DMS 273 treated with DMSO at 0.1 percent for 48 hours (cell line): ENCODE measurements at regions not wholly inside any gene's neighbourhood (a gene's known extent, or its start where the extent isn't known, plus 50 kb on each side); places are given as distances from the start of the nearest gene placed in this dataset.

ENCODE experiments used
- DNase-seq: peaks from one replicate; lab custom pipeline; 2025; lab: John Stamatoyannopoulos, UW

- DNase-seq: no peak
Measured at GRCh38 chr17:79192503-79193351, 118.1 kb downstream of the ENGASE start.

- DNase-seq: no peak
Measured at GRCh38 chr17:79191270-79191934, 116.8 kb downstream of the ENGASE start.

GRCh38 chr17:79189305-79189704 is 114.7 kb downstream of the ENGASE start:
- DNase-seq: no peak

- DNase-seq: no peak
Measured at GRCh38 chr17:79188685-79189084, 114.1 kb downstream of the ENGASE start.

- no peak for DNase-seq
Measured at GRCh38 chr17:79188048-79188447, 113.4 kb downstream of the ENGASE start.

- no peak for DNase-seq
Measured at GRCh38 chr17:79187186-79187585, 112.6 kb downstream of the ENGASE start.

- no peak for DNase-seq
Measured at GRCh38 chr17:79186406-79186805, 111.8 kb downstream of the ENGASE start.

GRCh38 chr17:79185671-79186070 is 111.0 kb downstream of the ENGASE start:
- no peak for DNase-seq

GRCh38 chr17:79184219-79184618 is 109.6 kb downstream of the ENGASE start:
- DNase-seq: no peak

GRCh38 chr17:79183293-79184158 is 108.9 kb downstream of the ENGASE start:
- peak; percentile 41 for DNase-seq

- no peak for DNase-seq
Measured at GRCh38 chr17:79183043-79183292, 108.3 kb downstream of the ENGASE start.

GRCh38 chr17:79182176-79183042 is 107.8 kb downstream of the ENGASE start:
- no peak for DNase-seq

GRCh38 chr17:79180358-79181005 is 105.9 kb downstream of the ENGASE start:
- no peak for DNase-seq

- no peak for DNase-seq
Measured at GRCh38 chr17:79179334-79179733, 104.7 kb downstream of the ENGASE start.

- no peak for DNase-seq
Measured at GRCh38 chr17:79177877-79178276, 103.3 kb downstream of the ENGASE start.

GRCh38 chr17:79176792-79177601 is 102.4 kb downstream of the ENGASE start:
- DNase-seq: no peak

GRCh38 chr17:79174905-79175856 is 100.6 kb downstream of the ENGASE start:
- no peak for DNase-seq

- no peak for DNase-seq
Measured at GRCh38 chr17:79174193-79174765, 99.7 kb downstream of the ENGASE start.

- no peak for DNase-seq
Measured at GRCh38 chr17:79171188-79171587, 96.6 kb downstream of the ENGASE start.
